ENCODE measurements at regions not wholly inside any gene's neighbourhood (a gene's known extent, or its start where the extent isn't known, plus 50 kb on each side); places are given as distances from the start of the nearest gene placed in this dataset.

- TF ChIP-seq ZNF592 (IDR thresholded peaks at IDR 0.05), result no peak
- TF ChIP-seq HDAC2 (IDR thresholded peaks at IDR 0.05), result no peak
These were observed 1192.1 kb upstream of the PRKX start (continued) for GRCh38 chrX:4905576-4905975.

- no peak for FAIRE-seq
- WGBS (ENCODE audit: insufficient coverage, insufficient replicate concordance, low lambda C conversion rate, missing lambda C conversion rate), result 31% methylated on average over 2 of the region's 2 CpGs
- Histone ChIP-seq H3K4me1 (ENCODE audit: control insufficient read depth, insufficient read depth, low read length) (no peaks in the 10 kb centered on the region), H3K27me3 (replicated peaks in 1 of 2; ENCODE audit: control insufficient read depth in 2 of 2, insufficient read depth in 2 of 2, low read length in 1 of 2) (no peaks in the 10 kb centered on the region), H3K4me3 (no peak overlapping the region), H3K79me2 (ENCODE audit: control insufficient read depth, insufficient read depth, low read length) (no peaks in the 10 kb centered on the region), H3K9me3 (replicated peaks; ENCODE audit: control insufficient read depth, insufficient read depth, low read length) (no peaks in the 10 kb centered on the region), H3K36me3 (ENCODE audit: control insufficient read depth in 2 of 2, insufficient read depth in 2 of 2, low read length in 1 of 2) (no peaks in the 10 kb centered on the region), H2AFZ (ENCODE audit: control insufficient read depth, low read depth, low read length) (no peak overlapping the region), H3K27ac (ENCODE audit: control insufficient read depth, insufficient read depth) (no peak overlapping the region), H3K9ac (ENCODE audit: control insufficient read depth, insufficient read depth, low read length) (no peak overlapping the region), H4K20me1 (ENCODE audit: control insufficient read depth, insufficient read depth) (no peaks in the 10 kb centered on the region), H3K4me2 (ENCODE audit: control insufficient read depth, insufficient read depth) (no peak overlapping the region)
- RAD21 ChIA-PET (ENCODE audit: unreplicated experiment), result no interaction called here
- BruUV-seq (replicated peaks), result no TSS peak
- ATAC-seq, result no peak
- CTCF ChIA-PET, result no interaction called here
- SMC1A ChIA-PET (ENCODE audit: uncharacterized antibody, unreplicated experiment), result no interaction called here
- DNase-seq (ENCODE audit: low read depth, low spot score), result no peak
- POLR2A ChIA-PET, result no interaction called here
- in situ Hi-C loops (cut with MboI) (no loop called here), intact Hi-C loops (cut with micrococcal nuclease; ENCODE audit: unreplicated experiment) (no loop called here)
- no peak for TF ChIP-seq PML (IDR thresholded peaks at IDR 0.05; ENCODE audit: low read length)
- no peak for TF ChIP-seq FOXM1 (IDR thresholded peaks at IDR 0.05; ENCODE audit: low read depth, low read length)
- TF ChIP-seq ZBTB4 (CRISPR knock-in tag; IDR thresholded peaks at IDR 0.05), result no peak
- TF ChIP-seq TARDBP (IDR thresholded peaks at IDR 0.05; ENCODE audit: borderline replicate concordance), result no peak
- no peak for TF ChIP-seq RCOR1 (conservative IDR thresholded peaks at IDR 0.05; ENCODE audit: low read depth, low read length)
- no peak for TF ChIP-seq NR2C2 (IDR thresholded peaks at IDR 0.05; ENCODE audit: borderline replicate concordance, control insufficient read depth, insufficient read length, low read depth)
- no peak for TF ChIP-seq IRF3 (IDR thresholded peaks at IDR 0.05)
- no peak for TF ChIP-seq E4F1 (IDR thresholded peaks at IDR 0.05; ENCODE audit: borderline replicate concordance, partially characterized antibody)
- no peak for TF ChIP-seq WRNIP1 (IDR thresholded peaks at IDR 0.05; ENCODE audit: borderline replicate concordance, low read depth, low read length)
These were observed 1167.8 kb upstream of the PRKX start for GRCh38 chrX:4881277-4881676.

Data from GM12878 (cell line).